GM12878 (cell line): ENCODE measurements at regions not wholly inside any gene's neighbourhood (a gene's known extent, or its start where the extent isn't known, plus 50 kb on each side); places are given as distances from the start of the nearest gene placed in this dataset.

Experiments
- ATAC-seq: fragments of 200-7000 bp; cut with Tn5 transposase; 3 replicates; pipeline ENCODE4 v1.9.1; 2020; ENCODE audit warnings: mild to moderate bottlenecking, moderate library complexity
- BruUV-seq: library from RNA; stranded (reverse); fragments of 400-500 nt; replicated peaks from 2 replicates; lab custom pipeline; 2021; lab: Mats Ljungman, UMichigan
- CTCF ChIA-PET: fragments of 300-600 bp; sonication (Branson Sonifier 250); formaldehyde crosslinking; extraction: SDS; loops from one replicate; lab custom pipeline; 2021; ENCODE audit warnings: inconsistent platforms; lab: Yijun Ruan, JAX
- POLR2A ChIA-PET: fragments of 350-600 bp; formaldehyde crosslinking; extraction: SDS; loops from one replicate; lab custom pipeline; 2021; ENCODE audit warnings: inconsistent platforms; lab: Charles Lee
- RAD21 ChIA-PET: fragments of 300-600 bp; sonication (Branson Sonifier 250); formaldehyde crosslinking; loops from one replicate; lab custom pipeline; 2023; ENCODE audit warnings: antibody characterized with exemption; ENCODE audit not compliant: unreplicated experiment; lab: Charles Lee
- SMC1A ChIA-PET: fragments of 300-600 bp; sonication (Branson Sonifier 250); formaldehyde crosslinking; loops from one replicate; lab custom pipeline; 2023; ENCODE audit not compliant: unreplicated experiment, uncharacterized antibody; lab: Charles Lee
- DNase-seq: peaks from one replicate; pipeline ENCODE4 v3.0.0-alpha.2; 2011; ENCODE audit warnings: low read depth, low spot score
- FAIRE-seq: peaks from 3 replicates; lab custom pipeline; 2011; peaks lifted over from hg19 to GRCh38; lab: Jason Lieb, UNC
- H2AFZ ChIP-seq: 2 replicates; pipeline ENCODE4 v1.6.0; 2011; ENCODE audit warnings: low read depth, low read length, control low read depth; ENCODE audit not compliant: control insufficient read depth
- H3K27ac ChIP-seq: 2 replicates; pipeline ENCODE4 v1.5.1; 2011; ENCODE audit warnings: control low read depth; ENCODE audit not compliant: control insufficient read depth, insufficient read depth
- H3K27me3 ChIP-seq, 2 experiments: replicated peaks in 1 of 2; 2 replicates each; pipeline versions ENCODE4 v1.6.0 to v1.6.1; 2011; ENCODE audit warnings: low read length in 1 of 2; ENCODE audit not compliant: control insufficient read depth in 2 of 2, insufficient read depth in 2 of 2
- H3K36me3 ChIP-seq, 2 experiments: 2 replicates each; pipeline ENCODE4 v1.5.1; 2011; ENCODE audit warnings: low read length in 1 of 2; ENCODE audit not compliant: control insufficient read depth in 2 of 2, insufficient read depth in 2 of 2
- H3K4me1 ChIP-seq: 2 replicates; pipeline ENCODE4 v1.6.1; 2011; ENCODE audit warnings: mild to moderate bottlenecking, low read length, moderate library complexity, mixed read lengths; ENCODE audit not compliant: control insufficient read depth, insufficient read depth
- H3K4me2 ChIP-seq: 2 replicates; pipeline ENCODE4 v1.6.0; 2011; ENCODE audit warnings: control low read depth; ENCODE audit not compliant: control insufficient read depth, insufficient read depth
- H3K4me3 ChIP-seq: fragments of 200-600 bp; sonication (generic); 2 replicates; pipeline ENCODE4 v1.5.1; 2016
- H3K79me2 ChIP-seq: 2 replicates; pipeline ENCODE4 v1.6.0; 2011; ENCODE audit warnings: low read length; ENCODE audit not compliant: control insufficient read depth, insufficient read depth
- H3K9ac ChIP-seq: 2 replicates; pipeline ENCODE4 v1.8.0; 2011; ENCODE audit warnings: low read length, control low read depth, mixed read lengths; ENCODE audit not compliant: control insufficient read depth, insufficient read depth
- H3K9me3 ChIP-seq: replicated peaks from 3 replicates; pipeline ENCODE4 v1.5.1; 2011; ENCODE audit warnings: mild to moderate bottlenecking, low read length; ENCODE audit not compliant: control insufficient read depth, insufficient read depth
- H4K20me1 ChIP-seq: 2 replicates; pipeline ENCODE4 v1.6.0; 2011; ENCODE audit not compliant: control insufficient read depth, insufficient read depth
- ATF2 ChIP-seq: IDR thresholded peaks from 2 replicates; pipeline ENCODE4 v1.6.1; 2012; ENCODE audit warnings: low read length, inconsistent platforms
- CEBPZ ChIP-seq: fragments of 150-350 bp; IDR thresholded peaks from 2 replicates; pipeline ENCODE4 v1.6.1; 2016; ENCODE audit warnings: low read depth, low read length
- MLLT1 ChIP-seq: fragments of 450-650 bp; IDR thresholded peaks from 2 replicates; pipeline ENCODE4 v1.6.1; 2016; ENCODE audit warnings: mild to moderate bottlenecking
- SMAD1 ChIP-seq: fragments of 450-650 bp; IDR thresholded peaks from 2 replicates; pipeline ENCODE4 v1.6.1; 2018; ENCODE audit warnings: mild to moderate bottlenecking, low read depth; ENCODE audit not compliant: partially characterized antibody
- SMARCA5 ChIP-seq: fragments of 450-650 bp; IDR thresholded peaks from 2 replicates; pipeline ENCODE4 v1.6.1; 2017; ENCODE audit warnings: mild to moderate bottlenecking
- TCF3 ChIP-seq: IDR thresholded peaks from 2 replicates; pipeline ENCODE4 v1.6.1; 2012; ENCODE audit warnings: low read depth, mild to moderate bottlenecking, low read length, borderline replicate concordance; ENCODE audit not compliant: insufficient read depth
- WGBS: methylation state at CpG from one replicate; pipeline ENCODE4 v1.1.6; 2016; ENCODE audit warnings: low lambda C conversion rate; ENCODE audit not compliant: insufficient replicate concordance, insufficient coverage; ENCODE audit errors: missing lambda C conversion rate; 5-methylcytosine and 5-hydroxymethylcytosine counted together
- in situ Hi-C: fragments of 300-500 bp; cut with MboI; formaldehyde crosslinking; loops from 9 replicates; pipeline ENCODE4 v1.14.3; 2018; ENCODE audit warnings: mixed read lengths
- intact Hi-C: fragments of 100-400 bp; cut with micrococcal nuclease; formaldehyde crosslinking; loops from one replicate; pipeline ENCODE4 v1.14.2; 2022; ENCODE audit not compliant: unreplicated experiment

GRCh38 chr2:146716591-146716990, 1128.2 kb upstream of the ACVR2A start (continued):
- TF ChIP-seq ATF2 (no peak), TCF3 (no peak)
- TF ChIP-seq, all 136 proteins: peak for 0

GRCh38 chr2:146709004-146709403, 1135.8 kb upstream of the ACVR2A start:
- H3K4me2 ChIP-seq, result no peak overlapping the region
- no peak for ATAC-seq
- SMC1A ChIA-PET, result interaction anchor here (0.7 kb wide), 1 partner anchor 11 kb away, joined by 3 read pairs; no protein-coding TSS in a partner anchor
- in situ Hi-C loops, result no loop called here
- no peaks in the 10 kb centered on the region for H3K79me2 ChIP-seq
- H3K27ac ChIP-seq, result no peak overlapping the region
- no peaks in the 10 kb centered on the region for H3K36me3 ChIP-seq
- DNase-seq, result no peak
- TF ChIP-seq SMARCA5 (no peak), MLLT1 (no peak), SMAD1 (no peak), CEBPZ (no peak)
- no TSS peak for BruUV-seq
- H3K27me3 ChIP-seq, result no peaks in the 10 kb centered on the region
- 0% methylated on average over 3 of the region's 3 CpGs for WGBS
- H2AFZ ChIP-seq, result no peak overlapping the region
- no peak overlapping the region for H3K4me3 ChIP-seq
- no peak for FAIRE-seq
- RAD21 ChIA-PET, result no interaction called here
- no peaks in the 10 kb centered on the region for H3K9me3 ChIP-seq
- POLR2A ChIA-PET, result no interaction called here
- no peak overlapping the region for H3K9ac ChIP-seq
- CTCF ChIA-PET, result interaction anchor here (0.5 kb wide), 1 partner anchor 20 kb away, joined by 3 read pairs; no protein-coding TSS in a partner anchor
- H4K20me1 ChIP-seq, result no peaks in the 10 kb centered on the region
- intact Hi-C loops, result no loop called here
- H3K4me1 ChIP-seq, result no peaks in the 10 kb centered on the region
